H1 (cell line): ENCODE measurements at regions not wholly inside any gene's neighbourhood (a gene's known extent, or its start where the extent isn't known, plus 50 kb on each side); places are given as distances from the start of the nearest gene placed in this dataset.

Source experiments
- E2F6 ChIP-seq: IDR thresholded peaks from 2 replicates; pipeline ENCODE4 v1.6.1; 2012; ENCODE audit warnings: inconsistent platforms
- EGR1 ChIP-seq: IDR thresholded peaks from 2 replicates; pipeline ENCODE4 v1.6.1; 2011; ENCODE audit warnings: low read depth, low read length, borderline replicate concordance
- EP300 ChIP-seq, 2 experiments: IDR thresholded peaks; 1 replicate in 1 of 2; 2 replicates in 1 of 2; pipeline ENCODE4 v1.6.1; 2011 to 2012; ENCODE audit warnings: low read depth in 2 of 2, low read length in 2 of 2, mild to moderate bottlenecking in 2 of 2, borderline replicate concordance in 1 of 2, inconsistent platforms in 1 of 2, moderate library complexity in 1 of 2
- GTF2F1 ChIP-seq: IDR thresholded peaks from 2 replicates; pipeline ENCODE4 v1.6.1; 2012; ENCODE audit warnings: low read depth, low read length, improper control_type of control experiment, borderline replicate concordance
- HDAC6 ChIP-seq: IDR thresholded peaks from one replicate; pipeline ENCODE4 v1.7.1; 2012; ENCODE audit warnings: low read depth, mild to moderate bottlenecking, inconsistent platforms, low read length, moderate library complexity
- KDM4A ChIP-seq: IDR thresholded peaks from one replicate; pipeline ENCODE4 v1.7.1; 2012; ENCODE audit warnings: low read depth, mild to moderate bottlenecking, moderate library complexity, low read length, inconsistent platforms; ENCODE audit not compliant: severe bottlenecking
- PHF8 ChIP-seq: fragments of 200-600 bp; sonication (generic); conservative IDR thresholded peaks from 2 replicates; pipeline ENCODE4 v1.7.1; 2012; ENCODE audit warnings: low read depth, mild to moderate bottlenecking, inconsistent platforms, low read length, moderate library complexity
- POLR2AphosphoS5 ChIP-seq: IDR thresholded peaks from 2 replicates; pipeline ENCODE4 v1.6.1; 2011; ENCODE audit warnings: low read depth, low read length
- POU5F1 ChIP-seq: IDR thresholded peaks from 2 replicates; pipeline ENCODE4 v1.6.1; 2011; ENCODE audit warnings: low read depth, mild to moderate bottlenecking, low read length, moderate library complexity
- RAD21 ChIP-seq, 2 experiments: IDR thresholded peaks in 1 of 2; conservative IDR thresholded peaks in 1 of 2; 2 replicates each; pipeline ENCODE4 v1.6.1; 2011; ENCODE audit warnings: low read depth in 2 of 2, low read length in 2 of 2, improper control_type of control experiment in 1 of 2, inconsistent platforms in 1 of 2, mild to moderate bottlenecking in 1 of 2, moderate library complexity in 1 of 2
- RFX5 ChIP-seq: IDR thresholded peaks from 2 replicates; pipeline ENCODE4 v1.6.1; 2011; ENCODE audit warnings: low read depth, low read length, improper control_type of control experiment, borderline replicate concordance
- RXRA ChIP-seq: IDR thresholded peaks from 2 replicates; pipeline ENCODE4 v1.6.1; 2011; ENCODE audit warnings: low read depth, mild to moderate bottlenecking, low read length, moderate library complexity; ENCODE audit not compliant: insufficient read depth
- SIN3A ChIP-seq, 2 experiments: IDR thresholded peaks in 1 of 2; conservative IDR thresholded peaks in 1 of 2; 2 replicates each; pipeline ENCODE4 v1.6.1; 2011 to 2012; ENCODE audit warnings: low read length in 2 of 2, improper control_type of control experiment in 1 of 2, low read depth in 1 of 2, mild to moderate bottlenecking in 1 of 2
- SP1 ChIP-seq: IDR thresholded peaks from 2 replicates; pipeline ENCODE4 v1.6.1; 2011; ENCODE audit warnings: low read depth, low read length
- SRF ChIP-seq: IDR thresholded peaks from 2 replicates; pipeline ENCODE4 v1.6.1; 2011; ENCODE audit warnings: mild to moderate bottlenecking, low read depth, low read length, moderate library complexity
- TAF1 ChIP-seq: IDR thresholded peaks from 2 replicates; pipeline ENCODE4 v1.6.1; 2011; ENCODE audit warnings: mild to moderate bottlenecking, low read depth, low read length
- TAF7 ChIP-seq: optimal IDR thresholded peaks from 2 replicates; pipeline ENCODE3; 2011; ENCODE audit warnings: low read depth, mild to moderate bottlenecking, inconsistent platforms, low read length, moderate library complexity, borderline replicate concordance
- USF2 ChIP-seq: IDR thresholded peaks from 2 replicates; pipeline ENCODE4 v1.6.1; 2011; ENCODE audit warnings: low read length, improper control_type of control experiment

- TF ChIP-seq EP300 (IDR thresholded peaks at IDR 0.05; ENCODE audit: borderline replicate concordance in 1 of 2, low read depth in 2 of 2, low read length in 2 of 2) (no peak), RFX5 (no peak), SIN3A (conservative IDR thresholded peaks at IDR 0.05 in 1 of 2, IDR thresholded peaks at IDR 0.05 in 1 of 2; ENCODE audit: low read depth in 1 of 2, low read length in 2 of 2) (no peak), GTF2F1 (no peak), EGR1 (no peak), PHF8 (no peak), POLR2AphosphoS5 (no peak), SP1 (no peak), HDAC6 (no peak), SRF (no peak), RAD21 (IDR thresholded peaks at IDR 0.05 in 1 of 2, conservative IDR thresholded peaks at IDR 0.05 in 1 of 2; ENCODE audit: low read depth in 2 of 2, low read length in 2 of 2) (no peak), RXRA (no peak), KDM4A (no peak), TAF1 (no peak), TAF7 (no peak), E2F6 (no peak), USF2 (no peak), POU5F1 (no peak)
- TF ChIP-seq, all 59 proteins: peak for 0
Measured at GRCh38 chrX:38988301-38988700, 187.0 kb downstream of the MID1IP1 start (continued).
